H1 (cell line): ENCODE measurements at regions not wholly inside any gene's neighbourhood (a gene's known extent, or its start where the extent isn't known, plus 50 kb on each side); places are given as distances from the start of the nearest gene placed in this dataset.
A peak's percentile ranks its signal among the peaks of the same experiment; 100 is the strongest.

Experiments used
- CTCF ChIA-PET: fragments of 300-600 bp; sonication (Branson Sonifier 250); formaldehyde crosslinking; loops from one replicate; lab custom pipeline; 2021; ENCODE audit not compliant: partially characterized antibody; lab: Charles Lee
- POLR2A ChIA-PET: fragments of 300-600 bp; sonication (Branson Sonifier 250); formaldehyde crosslinking; loops from one replicate; lab custom pipeline; 2021; ENCODE audit warnings: inconsistent platforms; ENCODE audit not compliant: partially characterized antibody; lab: Charles Lee
- DNase-seq, 2 experiments: peaks; one replicate each; pipeline versions ENCODE4 v3.0.0 to v3.0.0-alpha.2; 2010 to 2022; ENCODE audit warnings: low spot score in 2 of 2, low read depth in 1 of 2, mixed read lengths in 1 of 2
- FAIRE-seq: peaks from 2 replicates; lab custom pipeline; 2011; peaks lifted over from hg19 to GRCh38; lab: Jason Lieb, UNC
- H2AFZ ChIP-seq: 2 replicates; pipeline ENCODE4 v1.8.1; 2012; ENCODE audit warnings: low read length, inconsistent platforms
- H2AK5ac ChIP-seq: 2 replicates; pipeline ENCODE4 v1.6.1; 2013; ENCODE audit warnings: low read depth, low read length
- H2BK120ac ChIP-seq: replicated peaks from 2 replicates; pipeline ENCODE3; 2013; ENCODE audit warnings: low read depth, low read length, inconsistent platforms
- H2BK12ac ChIP-seq: 2 replicates; pipeline ENCODE4 v1.6.1; 2013; ENCODE audit warnings: low read depth, low read length
- H2BK15ac ChIP-seq: 2 replicates; pipeline ENCODE4 v1.6.1; 2013; ENCODE audit warnings: low read length
- H2BK20ac ChIP-seq: 2 replicates; pipeline ENCODE4 v1.6.1; 2013; ENCODE audit warnings: low read length
- H2BK5ac ChIP-seq: 2 replicates; pipeline ENCODE4 v1.6.1; 2013; ENCODE audit warnings: low read depth, low read length
- H3K14ac ChIP-seq: 2 replicates; pipeline ENCODE4 v1.6.1; 2013; ENCODE audit warnings: inconsistent platforms; ENCODE audit not compliant: insufficient read length
- H3K18ac ChIP-seq: 2 replicates; pipeline ENCODE4 v1.6.1; 2013; ENCODE audit warnings: low read length; ENCODE audit errors: extremely low read depth
- H3K23ac ChIP-seq: 2 replicates; pipeline ENCODE4 v1.6.1; 2013; ENCODE audit warnings: inconsistent platforms; ENCODE audit not compliant: insufficient read length
- H3K23me2 ChIP-seq: 2 replicates; pipeline ENCODE4 v1.6.1; 2013; ENCODE audit warnings: low read depth, low read length
- H3K27ac ChIP-seq: 2 replicates; pipeline ENCODE4 v1.6.1; 2011; ENCODE audit warnings: low read depth, low read length, inconsistent platforms
- H3K27me3 ChIP-seq, 4 experiments: replicated peaks in 1 of 4; 1 replicate in 1 of 4; 2 replicates in 3 of 4; pipeline versions ENCODE4 v1.6.1 to v1.8.1; 2011 to 2013; ENCODE audit warnings: low read length in 3 of 4, mild to moderate bottlenecking in 3 of 4, inconsistent platforms in 2 of 4, mixed read lengths in 2 of 4, moderate library complexity in 1 of 4; ENCODE audit not compliant: control insufficient read depth in 3 of 4, insufficient read depth in 3 of 4; ENCODE audit errors: extremely low read depth in 1 of 4
- H3K36me3 ChIP-seq, 4 experiments: 2 replicates each; pipeline versions ENCODE4 v1.6.1 to v1.8.1; 2011 to 2013; ENCODE audit warnings: mild to moderate bottlenecking in 4 of 4, low read length in 3 of 4, moderate library complexity in 2 of 4, control low read depth in 1 of 4, inconsistent platforms in 1 of 4; ENCODE audit not compliant: insufficient read depth in 4 of 4, control insufficient read depth in 2 of 4
- H3K4ac ChIP-seq: replicated peaks from 2 replicates; pipeline ENCODE3; 2013; ENCODE audit warnings: low read length, low read depth, mixed read lengths, inconsistent platforms; ENCODE audit not compliant: insufficient read length
- H3K4me1 ChIP-seq, 4 experiments: replicated peaks in 1 of 4; 1 replicate in 1 of 4; 2 replicates in 3 of 4; pipeline versions ENCODE4 v1.6.1 to v1.8.1; 2011 to 2013; ENCODE audit warnings: low read length in 3 of 4, inconsistent platforms in 2 of 4, mixed read lengths in 1 of 4; ENCODE audit not compliant: insufficient read depth in 4 of 4, control insufficient read depth in 3 of 4
- H3K4me2 ChIP-seq, 2 experiments: 2 replicates each; pipeline versions ENCODE4 v1.6.1 to v1.8.1; 2011 to 2013; ENCODE audit warnings: low read depth in 2 of 2, low read length in 2 of 2, control low read depth in 1 of 2, inconsistent platforms in 1 of 2, mild to moderate bottlenecking in 1 of 2; ENCODE audit not compliant: insufficient read depth in 1 of 2
- H3K4me3 ChIP-seq, 4 experiments: fragments of 200-600, 300-600 bp in 1 of 4; sonication (generic), shearing (Covaris generic), sonication (Bioruptor Twin) in 1 of 4; 2 replicates each; pipeline versions ENCODE4 v1.5.1 to v1.8.1; 2011 to 2016; ENCODE audit warnings: low read length in 4 of 4, low read depth in 3 of 4, control low read depth in 2 of 4, inconsistent platforms in 2 of 4, mild to moderate bottlenecking in 2 of 4, mixed read lengths in 1 of 4, moderate library complexity in 1 of 4; ENCODE audit not compliant: insufficient read depth in 2 of 4; ENCODE audit errors: extremely low read depth in 1 of 4
- H3K56ac ChIP-seq: replicated peaks from 2 replicates; pipeline ENCODE3; 2013; ENCODE audit warnings: low read depth, mild to moderate bottlenecking, mixed read lengths, low read length, inconsistent platforms; ENCODE audit not compliant: insufficient read length
- H3K79me1 ChIP-seq: 2 replicates; pipeline ENCODE4 v1.6.1; 2013; ENCODE audit warnings: low read depth, low read length, control low read depth
- H3K79me2 ChIP-seq, 2 experiments: 2 replicates each; pipeline versions ENCODE4 v1.6.1 to v1.8.1; 2012 to 2013; ENCODE audit warnings: low read length in 2 of 2, mild to moderate bottlenecking in 2 of 2, inconsistent platforms in 1 of 2; ENCODE audit not compliant: insufficient read depth in 2 of 2, control insufficient read depth in 1 of 2
- H3K9ac ChIP-seq, 4 experiments: replicated peaks in 1 of 4; 1 replicate in 1 of 4; 2 replicates in 3 of 4; pipeline versions ENCODE4 v1.6.1 to v1.8.1; 2011 to 2013; ENCODE audit warnings: low read depth in 3 of 4, low read length in 3 of 4, control low read depth in 2 of 4, mild to moderate bottlenecking in 2 of 4, moderate library complexity in 2 of 4, inconsistent platforms in 1 of 4; ENCODE audit errors: extremely low read depth in 1 of 4
- H3K9me3 ChIP-seq, 2 experiments: 2 replicates each; pipeline versions ENCODE4 v1.6.1 to v1.8.1; 2012 to 2013; ENCODE audit warnings: mild to moderate bottlenecking in 2 of 2, moderate library complexity in 2 of 2, control low read depth in 1 of 2, inconsistent platforms in 1 of 2, low read depth in 1 of 2, low read length in 1 of 2, mixed read lengths in 1 of 2; ENCODE audit not compliant: insufficient read depth in 2 of 2
- H4K20me1 ChIP-seq, 2 experiments: replicated peaks in 1 of 2; 2 replicates each; pipeline versions ENCODE3 to v1.8.1; 2011 to 2013; ENCODE audit warnings: inconsistent platforms in 2 of 2, low read length in 2 of 2, mild to moderate bottlenecking in 1 of 2; ENCODE audit not compliant: insufficient read depth in 2 of 2, control insufficient read depth in 1 of 2
- H4K5ac ChIP-seq: 2 replicates; pipeline ENCODE4 v1.6.1; 2013; ENCODE audit warnings: low read length, low read depth, mixed read lengths, inconsistent platforms; ENCODE audit not compliant: insufficient read length
- H4K8ac ChIP-seq: 2 replicates; pipeline ENCODE4 v1.8.0; 2013; ENCODE audit warnings: mild to moderate bottlenecking, moderate library complexity, low read length, inconsistent platforms; ENCODE audit not compliant: insufficient read depth; ENCODE audit errors: extremely low read depth
- H4K91ac ChIP-seq: replicated peaks from 2 replicates; pipeline ENCODE3; 2013; ENCODE audit warnings: low read length, mixed read lengths, inconsistent platforms; ENCODE audit not compliant: insufficient read length
- CHD1 ChIP-seq: IDR thresholded peaks from 2 replicates; pipeline ENCODE4 v1.6.1; 2012; ENCODE audit warnings: low read depth, low read length, improper control_type of control experiment
- CTBP2 ChIP-seq: IDR thresholded peaks from 2 replicates; pipeline ENCODE4 v1.7.0; 2011; ENCODE audit warnings: borderline replicate concordance, mild to moderate bottlenecking, moderate library complexity, mixed read lengths, low read length; ENCODE audit not compliant: insufficient read depth, insufficient read length
- EP300 ChIP-seq, 2 experiments: IDR thresholded peaks; 1 replicate in 1 of 2; 2 replicates in 1 of 2; pipeline ENCODE4 v1.6.1; 2011 to 2012; ENCODE audit warnings: low read depth in 2 of 2, low read length in 2 of 2, mild to moderate bottlenecking in 2 of 2, borderline replicate concordance in 1 of 2, inconsistent platforms in 1 of 2, moderate library complexity in 1 of 2
- KDM5A ChIP-seq: fragments of 200-600 bp; IDR thresholded peaks from 2 replicates; pipeline ENCODE4 v1.7.1; 2012; ENCODE audit warnings: mild to moderate bottlenecking, low read length, inconsistent platforms, mixed read lengths
- POLR2A ChIP-seq, 2 experiments: IDR thresholded peaks; 1 replicate in 1 of 2; 2 replicates in 1 of 2; pipeline ENCODE4 v1.6.1; 2011; ENCODE audit warnings: low read depth in 2 of 2, low read length in 2 of 2, mild to moderate bottlenecking in 2 of 2; ENCODE audit errors: control extremely low read depth in 1 of 2
- SP1 ChIP-seq: IDR thresholded peaks from 2 replicates; pipeline ENCODE4 v1.6.1; 2011; ENCODE audit warnings: low read depth, low read length
- SRF ChIP-seq: IDR thresholded peaks from 2 replicates; pipeline ENCODE4 v1.6.1; 2011; ENCODE audit warnings: mild to moderate bottlenecking, low read depth, low read length, moderate library complexity
- YY1 ChIP-seq: IDR thresholded peaks from 2 replicates; pipeline ENCODE4 v1.6.1; 2011; ENCODE audit warnings: low read depth, mild to moderate bottlenecking, low read length
- WGBS, 2 experiments: shearing (Covaris generic) in 1 of 2; methylation state at CpG; one replicate each; pipeline versions ENCODE4 v1.1.6 to v1.1.7; 2013 to 2015; ENCODE audit warnings: low lambda C conversion rate in 2 of 2, mixed read lengths in 2 of 2, inconsistent platforms in 1 of 2, low coverage in 1 of 2, missing lambda C conversion rate in 1 of 2; ENCODE audit not compliant: insufficient replicate concordance in 2 of 2, insufficient coverage in 1 of 2, insufficient read length in 1 of 2; ENCODE audit errors: extremely low coverage in 1 of 2, missing lambda C conversion rate in 1 of 2; 5-methylcytosine and 5-hydroxymethylcytosine counted together
- TF ChIP-seq, protein P1 (sequence below): IDR thresholded peaks from 2 replicates; pipeline ENCODE4 v1.6.1; 2012; ENCODE audit warnings: inconsistent platforms

DNA sequence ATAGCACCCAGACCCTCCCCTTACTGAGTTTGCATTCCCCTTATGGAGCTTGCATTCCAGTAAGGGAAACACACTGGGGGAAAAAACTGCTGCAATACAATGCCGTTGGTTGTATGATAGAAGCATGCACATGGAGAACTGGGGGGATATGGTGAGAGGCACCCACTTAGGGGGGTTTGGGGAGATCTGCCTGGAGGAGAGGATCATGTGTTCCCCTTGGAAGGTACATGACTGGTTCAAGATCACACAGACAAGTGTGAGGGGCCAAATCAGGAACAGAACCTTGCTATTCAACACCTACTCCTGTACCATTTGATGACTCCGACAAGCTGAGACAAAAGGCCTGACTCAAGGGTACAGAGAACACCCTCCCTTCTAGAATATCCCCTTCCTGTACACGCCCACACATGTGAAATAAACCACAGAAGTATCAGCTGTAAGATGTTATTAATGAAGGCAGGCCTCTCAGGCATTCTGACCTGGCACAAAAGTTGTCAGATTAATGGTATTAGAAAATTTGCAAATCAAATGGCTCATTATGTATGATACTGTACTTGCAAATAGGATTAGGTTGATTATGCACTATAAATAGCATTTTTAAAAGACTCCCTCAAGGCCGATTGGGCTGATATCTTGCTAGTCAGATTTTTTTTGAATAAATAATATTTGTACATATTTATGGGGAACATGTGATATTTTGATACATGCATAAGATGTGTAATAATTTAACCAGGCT is 122.2 kb downstream of the NPY start:
- Histone ChIP-seq H3K79me2 (peaks cover 5 to 28% of the 10 kb centered on the region in 2 experiments; a peak in 3 of 4 replicates), H2BK20ac (no peak overlapping the region), H2AFZ (no peak overlapping the region), H4K8ac (no peak overlapping the region), H4K5ac (peak overlapping the region; percentile 7), H3K4me2 (peak overlapping the region in 1 of 2 experiments; percentile 23; a peak in 1 of 4 replicates), H3K27ac (no peak overlapping the region), H3K36me3 (peaks cover 2 to 62% (median 26%) of the 10 kb centered on the region in 4 experiments; a peak in 5 of 8 replicates), H3K4me3 (peak overlapping the region in 1 of 4 experiments; percentile 36; a peak in 1 of 8 replicates), H3K4ac (no peak overlapping the region), H3K14ac (no peak overlapping the region), H2BK5ac (no peak overlapping the region), H3K18ac (no peak overlapping the region; the same call in 1 of the 2 replicates), H3K23ac (no peak overlapping the region), H4K20me1 (peaks cover 4 to 8% of the 10 kb centered on the region in 2 experiments), H3K4me1 (peaks cover 3 to 28% (median 21%) of the 10 kb centered on the region in 4 experiments; a peak in 6 of 7 replicates), H2AK5ac (no peak overlapping the region), H2BK120ac (no peak overlapping the region), H3K9ac (no peak overlapping the region), H2BK15ac (no peak overlapping the region), H3K23me2 (peaks cover 3% of the 10 kb centered on the region; the same call in 1 of the 2 replicates), H4K91ac (no peak overlapping the region), H3K9me3 (peaks cover 2 to 14% of the 10 kb centered on the region in 2 experiments; a peak in 1 of 4 replicates), H3K56ac (no peak overlapping the region), H3K27me3 (no peaks in the 10 kb centered on the region), H3K79me1 (0 out of 2 replicates have a peak, but pooled peaks cover 3% of the 10 kb centered on the region), H2BK12ac (no peak overlapping the region)
- FAIRE-seq: peak; percentile 60
- 90% methylated on average over 4 of the region's 4 CpGs; no CpG with 5 or more reads in 1 of the 2 experiments for WGBS, 2 experiments
- ChIA-PET CTCF (interaction anchor here (1.0 to 2.3 kb wide), 7 partner anchors 11 to 265 kb away, joined by 3 to 6 read pairs (median 4); no protein-coding TSS in a partner anchor), POLR2A (interaction anchor here (0.7 to 7.2 kb wide), 34 partner anchors 8 to 262 kb away, joined by 3 to 65 read pairs (median 5); partner anchors contain the start of gene PALS2)
- DNase-seq: no peak
- TF ChIP-seq SP1: no peak
- no peak for TF ChIP-seq YY1
- TF ChIP-seq SRF: no peak
- TF ChIP-seq KDM5A: no peak
- TF ChIP-seq CHD1: no peak
- TF ChIP-seq, protein P1, sequence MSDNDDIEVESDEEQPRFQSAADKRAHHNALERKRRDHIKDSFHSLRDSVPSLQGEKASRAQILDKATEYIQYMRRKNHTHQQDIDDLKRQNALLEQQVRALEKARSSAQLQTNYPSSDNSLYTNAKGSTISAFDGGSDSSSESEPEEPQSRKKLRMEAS: 0 out of 2 replicates have a peak, but pooled peaks have one; percentile 6
- no peak for TF ChIP-seq EP300 (IDR thresholded peaks at IDR 0.05; ENCODE audit: borderline replicate concordance in 1 of 2, low read depth in 2 of 2, low read length in 2 of 2)
- no peak for TF ChIP-seq CTBP2
- peak in 1 of 2 experiments; percentile 55; a peak in 1 of 3 replicates for TF ChIP-seq POLR2A (IDR thresholded peaks at IDR 0.05; ENCODE audit: control extremely low read depth in 1 of 2, low read depth in 2 of 2, low read length in 2 of 2)
